SJSA1 (cell line): ENCODE measurements at regions not wholly inside any gene's neighbourhood (a gene's known extent, or its start where the extent isn't known, plus 50 kb on each side); places are given as distances from the start of the nearest gene placed in this dataset.

Experiments
- DNase-seq, 2 experiments: peaks; one replicate each; pipeline ENCODE4 v3.0.0-alpha.2; 2015 to 2020; ENCODE audit warnings: low spot score in 2 of 2, low read depth in 1 of 2
- H3K27ac ChIP-seq: fragments of 250-450 bp; sonication (Bioruptor Pico); 2 replicates; pipeline ENCODE4 v1.5.1; 2020; ENCODE audit warnings: mild to moderate bottlenecking, moderate library complexity
- H3K27me3 ChIP-seq: fragments of 250-450 bp; sonication (Bioruptor Pico); replicated peaks from 2 replicates; pipeline ENCODE4 v1.5.1; 2020; ENCODE audit warnings: mild to moderate bottlenecking, moderate library complexity
- H3K36me3 ChIP-seq: fragments of 250-450 bp; sonication (Bioruptor Pico); 2 replicates; pipeline ENCODE4 v1.5.1; 2020; ENCODE audit warnings: mild to moderate bottlenecking
- H3K4me1 ChIP-seq: fragments of 250-450 bp; sonication (Bioruptor Pico); replicated peaks from 2 replicates; pipeline ENCODE4 v1.6.1; 2021; ENCODE audit warnings: mild to moderate bottlenecking
- H3K4me3 ChIP-seq: fragments of 250-450 bp; sonication (Bioruptor Pico); 2 replicates; pipeline ENCODE4 v1.5.1; 2020; ENCODE audit warnings: mild to moderate bottlenecking
- H3K9me3 ChIP-seq: fragments of 250-450 bp; sonication (Bioruptor Pico); replicated peaks from 2 replicates; pipeline ENCODE4 v1.5.1; 2020; ENCODE audit warnings: mild to moderate bottlenecking

DNA sequence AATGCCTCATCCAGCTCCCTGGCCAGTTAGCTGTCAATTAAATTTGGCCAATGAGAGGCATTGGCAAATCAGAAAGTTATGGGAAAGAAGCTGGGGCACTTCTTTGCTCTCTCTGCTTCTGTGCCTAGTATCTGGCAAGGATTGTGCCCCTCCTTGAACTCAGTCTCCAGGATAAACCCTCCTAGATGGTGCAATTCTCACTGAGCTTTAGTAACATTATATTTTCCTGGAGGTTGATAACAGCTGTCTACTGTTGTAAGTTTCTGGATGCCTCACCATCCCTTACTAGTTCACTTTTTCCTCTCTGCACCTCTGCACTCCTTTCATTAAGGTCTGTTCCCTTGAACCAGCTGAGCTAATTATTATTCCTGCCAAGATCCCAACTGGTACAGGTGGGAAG is 329.5 kb downstream of the MFSD1 start:
- no peaks in the 10 kb centered on the region for H3K9me3 ChIP-seq
- H3K36me3 ChIP-seq: no peaks in the 10 kb centered on the region
- H3K27me3 ChIP-seq: no peaks in the 10 kb centered on the region; the same call in 1 of the 2 replicates
- no peak overlapping the region for H3K4me3 ChIP-seq
- DNase-seq: no peak
- H3K4me1 ChIP-seq: no peaks in the 10 kb centered on the region
- no peak overlapping the region for H3K27ac ChIP-seq

DNA sequence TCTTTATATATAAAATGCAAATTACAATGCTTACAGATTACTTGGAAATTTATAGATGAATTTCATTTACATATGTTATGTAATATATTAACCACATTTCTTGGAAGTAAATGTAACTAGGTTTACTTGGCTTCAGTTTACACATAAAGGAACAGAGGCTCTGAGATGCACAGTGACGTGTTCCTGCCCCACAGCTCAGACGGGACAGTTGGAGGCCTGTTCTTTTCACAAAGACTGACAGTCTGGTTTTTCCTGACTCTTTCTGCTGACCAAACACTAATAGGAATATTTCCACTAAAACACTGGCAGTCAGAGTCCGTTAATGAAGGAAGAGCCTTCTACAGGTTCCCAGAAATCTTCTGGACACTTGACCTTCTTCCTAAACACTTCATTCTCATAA is 336.1 kb downstream of the MFSD1 start:
- Histone ChIP-seq H3K27ac (no peak overlapping the region), H3K4me3 (no peak overlapping the region), H3K36me3 (no peaks in the 10 kb centered on the region), H3K27me3 (peaks cover 8% of the 10 kb centered on the region), H3K4me1 (no peaks in the 10 kb centered on the region), H3K9me3 (no peaks in the 10 kb centered on the region)
- no peak for DNase-seq

DNA sequence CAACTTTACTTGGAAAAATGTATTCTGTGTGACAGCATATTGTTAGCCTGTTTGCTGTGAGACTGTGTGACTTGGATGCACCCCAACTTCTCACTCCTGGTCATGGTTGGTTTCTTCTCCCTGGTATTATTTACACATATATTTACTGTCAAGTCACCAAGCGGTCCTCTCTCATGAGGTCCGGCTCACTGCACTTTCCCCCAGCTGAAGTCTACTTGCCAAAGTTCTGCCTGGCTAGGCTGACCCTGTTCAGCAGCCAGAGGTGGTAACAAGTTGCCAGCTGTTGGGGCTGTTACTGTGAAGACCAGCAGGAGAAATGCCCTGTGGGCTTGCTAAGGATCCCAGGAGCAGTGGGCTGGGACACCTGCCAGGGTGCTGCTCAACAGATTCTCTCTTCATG is 337.5 kb downstream of the MFSD1 start:
- H3K36me3 ChIP-seq: no peaks in the 10 kb centered on the region
- peaks cover 8% of the 10 kb centered on the region for H3K27me3 ChIP-seq
- H3K4me1 ChIP-seq: no peaks in the 10 kb centered on the region
- H3K9me3 ChIP-seq: no peaks in the 10 kb centered on the region
- no peak overlapping the region for H3K27ac ChIP-seq
- no peak for DNase-seq
- no peak overlapping the region for H3K4me3 ChIP-seq

DNA sequence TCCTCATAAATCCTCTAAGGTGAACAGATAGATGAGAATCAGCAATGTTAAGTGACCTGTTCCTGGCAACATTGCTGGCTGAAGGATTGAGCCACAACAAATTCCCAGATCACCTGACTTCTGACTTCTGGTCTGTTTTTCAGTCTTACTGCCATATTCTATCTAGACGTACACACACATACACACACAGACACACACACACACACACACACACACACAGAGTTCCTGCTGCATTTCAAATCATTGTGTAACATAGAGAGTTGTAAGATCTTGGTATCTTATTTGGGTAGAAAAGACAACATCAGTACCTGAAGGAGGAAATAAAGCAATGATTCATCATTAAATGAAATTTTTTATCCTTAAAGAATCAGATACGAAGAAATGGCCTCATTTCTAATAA is 342.6 kb downstream of the MFSD1 start:
- Histone ChIP-seq H3K27ac (no peak overlapping the region), H3K4me3 (no peak overlapping the region), H3K36me3 (no peaks in the 10 kb centered on the region), H3K9me3 (no peaks in the 10 kb centered on the region), H3K27me3 (no peaks in the 10 kb centered on the region; the same call in none of the 2 replicates), H3K4me1 (no peaks in the 10 kb centered on the region)
- DNase-seq: no peak

DNA sequence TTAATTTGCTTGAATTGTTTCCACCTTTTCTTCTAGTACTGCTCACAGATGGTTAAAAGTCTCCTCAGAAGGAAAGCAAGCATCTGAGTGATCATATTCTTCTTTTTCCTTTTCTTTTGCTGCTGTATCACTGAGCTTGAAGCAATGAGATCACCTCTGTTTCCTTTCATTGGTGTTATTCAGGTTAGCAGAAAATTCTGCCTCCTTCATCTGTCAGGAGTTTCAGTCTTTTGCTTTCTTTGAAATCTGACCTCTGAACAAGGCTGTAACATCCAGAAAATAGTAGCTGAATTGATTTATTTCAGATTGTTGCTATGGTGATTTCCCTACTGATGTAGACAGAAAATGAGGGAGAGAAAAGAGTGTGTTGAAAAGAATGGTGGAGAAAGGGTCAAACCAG is 343.0 kb downstream of the MFSD1 start:
- no peaks in the 10 kb centered on the region for H3K9me3 ChIP-seq
- H3K27me3 ChIP-seq: no peaks in the 10 kb centered on the region; the same call in none of the 2 replicates
- DNase-seq: no peak
- H3K4me3 ChIP-seq: no peak overlapping the region
- no peak overlapping the region for H3K27ac ChIP-seq
- no peaks in the 10 kb centered on the region for H3K36me3 ChIP-seq
- no peaks in the 10 kb centered on the region for H3K4me1 ChIP-seq

DNA sequence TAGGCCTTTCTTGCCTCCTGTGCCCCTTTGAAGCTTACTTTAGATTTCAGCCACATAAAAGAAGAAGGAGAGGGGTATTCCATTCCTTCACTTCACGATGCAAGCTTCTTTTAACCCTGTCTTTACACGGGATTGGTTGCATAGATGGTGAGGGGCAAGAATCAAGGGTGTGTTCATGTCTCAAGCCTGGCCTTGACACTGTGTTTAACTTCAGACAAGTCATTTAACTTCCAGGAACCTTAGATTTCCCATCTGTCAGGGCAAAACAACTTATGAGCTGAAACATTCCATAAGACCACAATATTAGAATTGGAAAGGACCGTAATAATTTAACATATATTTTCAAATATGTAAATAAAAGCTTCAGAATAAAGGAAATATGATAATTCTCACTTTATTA is 344.5 kb downstream of the MFSD1 start:
- Histone ChIP-seq H3K4me3 (no peak overlapping the region), H3K9me3 (no peaks in the 10 kb centered on the region), H3K36me3 (no peaks in the 10 kb centered on the region), H3K27ac (no peak overlapping the region), H3K4me1 (no peaks in the 10 kb centered on the region), H3K27me3 (no peaks in the 10 kb centered on the region; the same call in none of the 2 replicates)
- DNase-seq: no peak

DNA sequence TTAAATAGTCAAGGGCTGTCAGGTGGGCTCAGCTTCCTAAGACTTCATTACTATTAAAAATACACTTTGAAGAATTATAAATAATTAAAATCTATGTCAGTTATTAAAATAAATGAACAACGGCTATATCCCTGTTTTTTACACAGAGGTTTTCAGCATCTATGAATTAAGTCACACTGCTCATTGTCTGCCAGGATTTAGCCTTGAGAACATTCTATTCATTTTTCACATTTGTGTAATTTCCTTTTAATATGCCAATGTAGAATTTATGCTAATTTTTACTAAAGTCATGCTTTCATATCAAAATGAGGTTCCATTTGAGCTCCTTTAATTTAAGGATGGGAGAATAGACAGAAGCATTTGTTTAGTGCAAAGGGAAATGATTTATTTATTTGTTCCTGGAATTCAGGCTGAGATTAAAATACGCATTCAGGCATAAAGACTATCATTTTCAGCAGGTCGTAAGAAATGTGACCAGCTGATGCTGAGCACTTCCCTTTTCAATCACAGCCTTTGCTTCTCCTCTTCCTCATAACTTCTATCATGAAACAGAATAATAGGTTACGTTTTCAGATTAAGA is 345.1 kb downstream of the MFSD1 start:
- H3K4me3 ChIP-seq: no peak overlapping the region
- H3K4me1 ChIP-seq: no peaks in the 10 kb centered on the region
- H3K27me3 ChIP-seq: no peaks in the 10 kb centered on the region; the same call in none of the 2 replicates
- no peaks in the 10 kb centered on the region for H3K9me3 ChIP-seq
- no peak overlapping the region for H3K27ac ChIP-seq
- H3K36me3 ChIP-seq: no peaks in the 10 kb centered on the region
- DNase-seq: no peak

DNA sequence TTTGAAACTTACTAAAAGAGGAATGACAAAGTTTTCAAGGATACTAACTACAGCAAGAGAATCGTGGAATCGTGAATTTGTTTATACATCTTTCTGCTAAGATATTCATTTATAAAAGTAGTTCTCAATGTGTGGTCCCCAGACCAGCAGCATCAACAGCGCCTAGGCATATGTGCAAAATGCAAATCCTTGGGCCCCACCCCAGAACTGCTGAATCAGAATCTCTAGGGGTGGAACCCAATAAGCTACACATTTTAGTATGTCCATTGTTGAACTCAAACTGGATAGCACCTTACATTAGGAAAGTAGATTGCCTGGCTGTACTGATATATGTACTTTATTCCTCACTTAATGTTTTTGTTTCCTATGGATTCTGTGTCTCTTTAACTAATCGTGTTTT is 346.0 kb downstream of the MFSD1 start:
- no peak overlapping the region for H3K4me3 ChIP-seq
- DNase-seq: no peak

DNA sequence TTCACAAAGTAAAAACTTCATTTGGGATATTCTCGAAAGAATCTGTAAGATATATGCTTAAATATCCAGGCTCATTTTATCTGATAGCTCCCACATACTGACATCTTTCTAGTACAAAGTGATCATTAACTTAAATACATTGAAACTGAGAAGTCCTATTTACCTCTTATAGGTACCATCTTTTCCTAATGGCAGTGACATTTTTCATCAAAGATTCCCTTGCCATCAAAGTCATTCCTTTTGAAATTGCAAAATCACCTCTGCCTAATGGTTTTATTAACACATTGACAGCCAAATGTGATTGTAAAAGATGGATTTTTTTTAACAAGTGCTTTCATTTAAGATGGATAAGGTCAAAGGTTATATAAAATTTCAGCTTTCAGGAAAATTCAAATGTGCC is 346.6 kb downstream of the MFSD1 start:
- Histone ChIP-seq H3K27ac (no peak overlapping the region), H3K4me1 (no peaks in the 10 kb centered on the region), H3K27me3 (no peaks in the 10 kb centered on the region; the same call in none of the 2 replicates), H3K4me3 (no peak overlapping the region), H3K9me3 (no peaks in the 10 kb centered on the region), H3K36me3 (no peaks in the 10 kb centered on the region)
- DNase-seq: no peak

More for the DNA sequence above, 346.0 kb downstream of the MFSD1 start:
- Histone ChIP-seq H3K36me3 (no peaks in the 10 kb centered on the region), H3K9me3 (no peaks in the 10 kb centered on the region), H3K4me1 (no peaks in the 10 kb centered on the region), H3K27me3 (no peaks in the 10 kb centered on the region; the same call in none of the 2 replicates), H3K27ac (no peak overlapping the region)

DNA sequence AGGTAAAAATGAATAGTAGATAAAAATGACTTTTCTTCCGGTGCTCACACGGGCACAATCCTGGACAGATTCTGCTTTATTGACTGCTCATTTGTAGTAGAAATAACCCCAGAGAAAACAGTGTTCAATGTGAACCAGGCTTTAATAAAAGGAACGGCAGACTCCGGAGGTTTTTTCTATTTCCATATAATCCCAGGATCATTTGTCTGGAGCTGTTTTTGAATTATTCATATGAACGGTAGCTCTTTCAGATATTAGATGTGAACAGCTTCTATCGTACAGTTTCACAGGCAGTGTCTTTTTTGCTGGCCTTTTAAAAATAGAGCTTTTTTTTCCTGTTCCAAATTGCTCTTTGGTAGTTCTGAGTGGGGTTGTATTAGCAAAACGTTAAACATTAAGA is 347.3 kb downstream of the MFSD1 start:
- Histone ChIP-seq H3K27me3 (no peaks in the 10 kb centered on the region; the same call in none of the 2 replicates), H3K4me3 (no peak overlapping the region), H3K9me3 (no peaks in the 10 kb centered on the region), H3K4me1 (no peaks in the 10 kb centered on the region), H3K36me3 (no peaks in the 10 kb centered on the region), H3K27ac (no peak overlapping the region)
- no peak for DNase-seq

DNA sequence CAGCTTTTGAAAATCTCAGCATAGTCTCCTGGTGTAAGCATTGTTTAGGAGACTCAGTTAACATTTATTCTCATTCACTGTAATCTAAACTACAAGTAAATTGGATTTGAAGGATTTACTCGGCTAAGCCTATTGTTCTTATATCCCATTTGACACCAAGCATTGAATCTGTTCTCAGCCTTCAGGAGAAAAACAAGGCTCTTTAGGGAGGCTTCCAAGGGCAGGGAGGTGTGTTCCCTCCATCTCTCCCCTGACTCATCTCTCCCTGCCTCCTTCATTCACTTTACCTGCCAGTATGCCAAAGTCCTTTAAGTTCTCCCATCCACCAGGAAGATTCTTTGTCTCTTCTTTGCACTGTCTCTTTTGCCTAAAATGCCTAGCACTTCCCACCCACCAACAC is 347.8 kb downstream of the MFSD1 start:
- H3K9me3 ChIP-seq: no peaks in the 10 kb centered on the region
- H3K27ac ChIP-seq: no peak overlapping the region
- DNase-seq: no peak
- no peaks in the 10 kb centered on the region; the same call in none of the 2 replicates for H3K27me3 ChIP-seq
- no peak overlapping the region for H3K4me3 ChIP-seq
- H3K4me1 ChIP-seq: no peaks in the 10 kb centered on the region
- H3K36me3 ChIP-seq: no peaks in the 10 kb centered on the region

DNA sequence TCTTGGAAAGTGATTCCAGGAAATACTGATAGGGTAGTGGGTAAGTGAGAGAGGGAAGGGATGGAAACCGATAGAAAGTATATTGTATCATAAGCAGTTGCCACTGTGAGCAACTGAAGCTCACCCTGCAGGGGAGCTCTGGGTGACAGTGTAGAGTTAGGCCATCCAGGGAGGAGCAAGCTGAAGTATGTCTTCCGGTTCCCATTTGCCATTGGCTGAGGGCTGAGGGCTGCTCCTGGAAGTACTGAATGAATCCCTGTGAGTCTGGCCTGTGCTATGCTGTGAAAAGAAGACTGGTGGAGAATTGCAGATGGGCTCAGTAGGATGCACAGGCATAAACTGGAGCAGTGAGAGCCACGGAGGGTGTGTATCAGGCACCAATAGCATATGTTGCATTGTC is 348.3 kb downstream of the MFSD1 start:
- H3K4me1 ChIP-seq: no peaks in the 10 kb centered on the region
- no peaks in the 10 kb centered on the region; the same call in 1 of the 2 replicates for H3K27me3 ChIP-seq
- DNase-seq: no peak
- no peak overlapping the region for H3K4me3 ChIP-seq
- no peaks in the 10 kb centered on the region for H3K36me3 ChIP-seq
- no peak overlapping the region for H3K27ac ChIP-seq
- H3K9me3 ChIP-seq: no peaks in the 10 kb centered on the region

DNA sequence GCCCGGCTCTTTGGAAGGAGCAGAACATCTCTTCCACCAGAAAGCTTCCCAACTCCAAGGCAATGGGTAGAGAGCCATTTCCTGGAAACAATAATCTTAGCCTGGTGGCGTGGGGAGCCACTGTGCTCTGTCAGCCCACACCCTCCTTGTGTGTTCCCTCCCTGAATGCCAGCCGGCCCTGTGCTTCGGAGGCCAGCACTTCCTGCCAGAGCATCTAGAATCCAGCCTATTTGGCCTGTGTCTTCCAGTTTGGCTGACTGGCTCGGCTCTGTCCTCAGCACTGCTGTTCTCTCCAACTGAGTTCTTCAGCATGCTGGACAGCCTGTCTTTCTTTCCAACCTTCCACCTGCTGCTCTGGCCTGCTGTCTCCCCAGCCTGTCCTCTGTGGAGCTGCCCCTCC is 349.3 kb downstream of the MFSD1 start:
- Histone ChIP-seq H3K4me3 (no peak overlapping the region), H3K36me3 (no peaks in the 10 kb centered on the region), H3K27me3 (no peaks in the 10 kb centered on the region; the same call in 1 of the 2 replicates), H3K9me3 (no peaks in the 10 kb centered on the region), H3K27ac (no peak overlapping the region), H3K4me1 (no peaks in the 10 kb centered on the region)
- DNase-seq: no peak

DNA sequence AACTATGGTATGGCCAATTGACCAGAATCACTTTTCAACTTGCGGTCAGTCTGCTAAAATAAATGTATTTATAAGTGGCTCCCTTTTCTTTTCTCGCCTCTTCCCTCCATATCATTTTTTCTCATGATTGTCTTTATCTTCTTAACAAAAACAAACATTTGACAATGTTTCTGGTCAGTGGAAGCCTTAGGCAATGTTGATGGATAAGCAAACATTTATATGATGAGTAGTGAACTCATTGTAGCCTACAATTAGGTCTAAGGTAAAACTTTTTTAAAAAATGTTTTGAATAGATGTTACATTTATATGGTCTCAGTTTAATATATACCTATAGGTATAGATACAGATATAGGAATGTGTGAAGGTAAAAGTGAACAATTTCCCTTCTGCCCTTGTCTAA is 355.4 kb downstream of the MFSD1 start:
- DNase-seq: no peak
- H3K4me3 ChIP-seq: no peak overlapping the region
- H3K27me3 ChIP-seq: no peaks in the 10 kb centered on the region
- H3K27ac ChIP-seq: no peak overlapping the region
- H3K36me3 ChIP-seq: no peaks in the 10 kb centered on the region
- H3K9me3 ChIP-seq: no peaks in the 10 kb centered on the region
- no peaks in the 10 kb centered on the region for H3K4me1 ChIP-seq

DNA sequence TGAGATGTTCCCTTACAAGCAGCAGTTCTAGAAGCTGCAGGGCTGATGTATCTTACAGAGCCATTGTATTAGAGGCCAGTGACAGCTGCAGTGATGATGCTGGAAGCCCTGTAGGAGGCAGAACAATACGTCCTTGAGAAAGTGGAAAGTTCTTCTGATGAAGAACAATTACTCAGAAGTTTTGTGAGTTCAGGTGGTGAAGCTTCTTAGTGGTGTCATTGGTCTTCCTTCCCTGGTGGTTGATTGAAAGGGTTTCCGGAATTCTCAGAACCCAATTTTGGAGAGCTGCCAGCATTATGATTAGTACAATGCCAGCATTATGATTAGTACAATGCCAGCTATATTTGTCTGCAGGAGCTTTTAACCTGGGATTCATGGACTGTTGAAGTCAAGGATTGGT is 356.4 kb downstream of the MFSD1 start:
- no peaks in the 10 kb centered on the region for H3K9me3 ChIP-seq
- H3K27me3 ChIP-seq: no peaks in the 10 kb centered on the region
- no peak overlapping the region for H3K27ac ChIP-seq
- H3K4me3 ChIP-seq: no peak overlapping the region
- H3K4me1 ChIP-seq: no peaks in the 10 kb centered on the region
- H3K36me3 ChIP-seq: no peaks in the 10 kb centered on the region
- no peak for DNase-seq
